Ecto neural progenitor cell (in vitro differentiated cells): ENCODE measurements at regions not wholly inside any gene's neighbourhood (a gene's known extent, or its start where the extent isn't known, plus 50 kb on each side); places are given as distances from the start of the nearest gene placed in this dataset.
"Not testable (repeated sequence)": the region's sequence is repeated elsewhere in the genome, so short reads cannot be mapped to it uniquely, and the experiment has no call there.

ENCODE experiments used
- DNase-seq: peaks from one replicate; pipeline ENCODE4 v3.0.0-alpha.2; 2018; ENCODE audit warnings: low spot score

- no peak for DNase-seq
These were observed 390.8 kb downstream of the ZFHX3 start for GRCh38 chr16:72657164-72657563.

- no peak for DNase-seq
These were observed 393.4 kb downstream of the ZFHX3 start for GRCh38 chr16:72654535-72654934.

GRCh38 chr16:72649254-72649944 lies 398.5 kb downstream of the ZFHX3 start:
- DNase-seq, result no peak

GRCh38 chr16:72646615-72647014 lies 401.3 kb downstream of the ZFHX3 start:
- no peak for DNase-seq

GRCh38 chr16:72645538-72645937 lies 402.4 kb downstream of the ZFHX3 start:
- DNase-seq, result no peak

- DNase-seq, result no peak
These were observed 403.0 kb downstream of the ZFHX3 start for GRCh38 chr16:72644911-72645310.

GRCh38 chr16:72639494-72639893 lies 408.4 kb downstream of the ZFHX3 start:
- DNase-seq, result no peak

GRCh38 chr16:72637306-72637705 lies 410.6 kb downstream of the ZFHX3 start:
- DNase-seq, result no peak

- DNase-seq, result no peak
These were observed 412.2 kb downstream of the ZFHX3 start for GRCh38 chr16:72635694-72636093.

GRCh38 chr16:72635104-72635503 lies 412.8 kb downstream of the ZFHX3 start:
- no peak for DNase-seq

- DNase-seq, result not testable (repeated sequence)
These were observed 420.6 kb downstream of the ZFHX3 start for GRCh38 chr16:72627182-72627896.

GRCh38 chr16:72626623-72627022 lies 421.3 kb downstream of the ZFHX3 start:
- no peak for DNase-seq

GRCh38 chr16:72621651-72622050 lies 426.3 kb downstream of the ZFHX3 start:
- DNase-seq, result no peak

GRCh38 chr16:72620853-72621252 lies 427.1 kb downstream of the ZFHX3 start:
- DNase-seq, result no peak

GRCh38 chr16:72620348-72620747 lies 427.6 kb downstream of the ZFHX3 start:
- DNase-seq, result no peak

- no peak for DNase-seq
These were observed 432.1 kb downstream of the ZFHX3 start for GRCh38 chr16:72615856-72616255.

GRCh38 chr16:72612718-72613117 lies 435.2 kb downstream of the ZFHX3 start:
- DNase-seq, result no peak

- no peak for DNase-seq
These were observed 435.7 kb downstream of the ZFHX3 start for GRCh38 chr16:72612256-72612655.

- no peak for DNase-seq
These were observed 438.0 kb upstream of the PMFBP1 start for GRCh38 chr16:72609933-72610332.

GRCh38 chr16:72609066-72609465 lies 437.1 kb upstream of the PMFBP1 start:
- no peak for DNase-seq

GRCh38 chr16:72604375-72604774 lies 432.4 kb upstream of the PMFBP1 start:
- DNase-seq, result no peak

- no peak for DNase-seq
These were observed 430.5 kb upstream of the PMFBP1 start for GRCh38 chr16:72602499-72602898.

GRCh38 chr16:72598696-72599095 lies 426.7 kb upstream of the PMFBP1 start:
- DNase-seq, result no peak

GRCh38 chr16:72597938-72598337 lies 426.0 kb upstream of the PMFBP1 start:
- DNase-seq, result no peak
